Glutamatergic neuron (in vitro differentiated cells): ENCODE measurements at regions not wholly inside any gene's neighbourhood (a gene's known extent, or its start where the extent isn't known, plus 50 kb on each side); places are given as distances from the start of the nearest gene placed in this dataset.

Experiments used
- DNase-seq: peaks from one replicate; pipeline ENCODE4 v3.0.0; 2022
- H3K27ac Mint-ChIP-seq: one replicate; pipeline ENCODE4 v1.8.0; 2020; ENCODE audit warnings: mild to moderate bottlenecking, mixed read lengths, inconsistent platforms; ENCODE audit not compliant: unreplicated experiment
- H3K27me3 Mint-ChIP-seq: one replicate; pipeline ENCODE4 v1.8.0; 2020; ENCODE audit warnings: mild to moderate bottlenecking, moderate library complexity, mixed read lengths, inconsistent platforms; ENCODE audit not compliant: unreplicated experiment
- H3K36me3 Mint-ChIP-seq: one replicate; pipeline ENCODE4 v1.8.0; 2020; ENCODE audit warnings: mild to moderate bottlenecking, mixed read lengths, inconsistent platforms; ENCODE audit not compliant: unreplicated experiment
- H3K4me1 Mint-ChIP-seq: one replicate; pipeline ENCODE4 v1.8.0; 2020; ENCODE audit warnings: mild to moderate bottlenecking, low read depth, mixed read lengths, inconsistent platforms; ENCODE audit not compliant: unreplicated experiment
- H3K4me3 Mint-ChIP-seq: one replicate; pipeline ENCODE4 v1.8.0; 2020; ENCODE audit warnings: mild to moderate bottlenecking, mixed read lengths, inconsistent platforms; ENCODE audit not compliant: unreplicated experiment
- H3K9me3 Mint-ChIP-seq: one replicate; pipeline ENCODE4 v1.8.0; 2020; ENCODE audit warnings: mild to moderate bottlenecking, moderate library complexity, mixed read lengths, inconsistent platforms; ENCODE audit not compliant: unreplicated experiment
- CTCF ChIP-seq: fragments of 200-600 bp; sonication (generic); IDR thresholded peaks from one replicate; pipeline ENCODE4 v1.5.0; 2021; ENCODE audit not compliant: partially characterized antibody, unreplicated experiment

- H3K27me3 Mint-ChIP-seq = no peaks in the 10 kb centered on the region
Observed at GRCh38 chr12:47602325-47602724, 103.5 kb downstream of the RPAP3 start.

GRCh38 chr12:47601071-47601470, 104.8 kb downstream of the RPAP3 start:
- Mint-ChIP-seq H3K9me3 (peaks cover 10% of the 10 kb centered on the region), H3K4me1 (no peaks in the 10 kb centered on the region), H3K27ac (no peak overlapping the region), H3K27me3 (no peaks in the 10 kb centered on the region), H3K4me3 (no peak overlapping the region), H3K36me3 (peaks cover 9% of the 10 kb centered on the region)
- no peak for TF ChIP-seq CTCF
- DNase-seq = no peak

More at GRCh38 chr12:47602325-47602724, 103.5 kb downstream of the RPAP3 start:
- TF ChIP-seq CTCF = no peak
- H3K27ac Mint-ChIP-seq = no peak overlapping the region
- H3K4me3 Mint-ChIP-seq = no peak overlapping the region
- DNase-seq = no peak
- H3K36me3 Mint-ChIP-seq = peaks cover 11% of the 10 kb centered on the region
- no peaks in the 10 kb centered on the region for H3K4me1 Mint-ChIP-seq
- peaks cover 10% of the 10 kb centered on the region for H3K9me3 Mint-ChIP-seq

- H3K27ac Mint-ChIP-seq = no peak overlapping the region
- TF ChIP-seq CTCF = no peak
Observed at GRCh38 chr12:47591795-47592194, 114.0 kb downstream of the RPAP3 start.

GRCh38 chr12:47591361-47591791, 114.5 kb downstream of the RPAP3 start:
- no peak for TF ChIP-seq CTCF
- H3K4me3 Mint-ChIP-seq = no peak overlapping the region
- no peaks in the 10 kb centered on the region for H3K4me1 Mint-ChIP-seq
- H3K9me3 Mint-ChIP-seq = peaks cover 2% of the 10 kb centered on the region
- H3K36me3 Mint-ChIP-seq = no peaks in the 10 kb centered on the region
- DNase-seq = no peak
- H3K27ac Mint-ChIP-seq = no peak overlapping the region
- H3K27me3 Mint-ChIP-seq = no peaks in the 10 kb centered on the region

More at GRCh38 chr12:47591795-47592194, 114.0 kb downstream of the RPAP3 start:
- no peaks in the 10 kb centered on the region for H3K36me3 Mint-ChIP-seq
- no peaks in the 10 kb centered on the region for H3K4me1 Mint-ChIP-seq
- H3K27me3 Mint-ChIP-seq = no peaks in the 10 kb centered on the region
- no peak overlapping the region for H3K4me3 Mint-ChIP-seq
- DNase-seq = no peak
- H3K9me3 Mint-ChIP-seq = no peaks in the 10 kb centered on the region

GRCh38 chr12:47590771-47591360, 115.0 kb downstream of the RPAP3 start:
- Mint-ChIP-seq H3K27me3 (no peaks in the 10 kb centered on the region), H3K9me3 (peaks cover 2% of the 10 kb centered on the region), H3K27ac (no peak overlapping the region), H3K36me3 (no peaks in the 10 kb centered on the region), H3K4me3 (no peak overlapping the region), H3K4me1 (no peaks in the 10 kb centered on the region)
- no peak for DNase-seq
- no peak for TF ChIP-seq CTCF
